ENCODE measurements at regions not wholly inside any gene's neighbourhood (a gene's known extent, or its start where the extent isn't known, plus 50 kb on each side); places are given as distances from the start of the nearest gene placed in this dataset.
"Not testable (repeated sequence)": the region's sequence is repeated elsewhere in the genome, so short reads cannot be mapped to it uniquely, and the experiment has no call there.

DNA sequence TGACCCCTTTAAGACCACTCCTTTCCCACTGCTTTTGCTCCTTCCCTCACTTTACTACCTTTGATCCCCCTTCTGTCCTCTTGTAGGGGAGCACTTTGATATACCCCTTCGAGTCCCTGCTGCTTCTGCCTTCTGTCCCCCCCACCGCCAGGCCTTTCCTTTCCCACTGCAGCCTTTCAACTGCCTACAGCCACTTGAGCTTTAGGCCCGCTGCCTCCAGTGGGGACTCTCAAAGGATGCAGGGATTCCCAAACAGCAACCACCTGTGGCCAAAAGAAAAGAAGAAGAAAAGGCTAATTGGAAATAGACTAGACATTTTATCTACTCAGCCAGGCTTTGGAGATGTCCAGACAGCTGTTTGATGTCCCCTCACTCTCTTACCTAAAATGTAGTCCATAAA, 77.0 kb upstream of the DTNBP1 start:
- no peak overlapping the region for H3K27ac Mint-ChIP-seq
- ATAC-seq (no peak), DNase-seq (no peak)
- no peaks in the 10 kb centered on the region for H3K36me3 ChIP-seq (ENCODE audit: control insufficient read depth, insufficient read depth, low read length)
- TF ChIP-seq, protein P1, sequence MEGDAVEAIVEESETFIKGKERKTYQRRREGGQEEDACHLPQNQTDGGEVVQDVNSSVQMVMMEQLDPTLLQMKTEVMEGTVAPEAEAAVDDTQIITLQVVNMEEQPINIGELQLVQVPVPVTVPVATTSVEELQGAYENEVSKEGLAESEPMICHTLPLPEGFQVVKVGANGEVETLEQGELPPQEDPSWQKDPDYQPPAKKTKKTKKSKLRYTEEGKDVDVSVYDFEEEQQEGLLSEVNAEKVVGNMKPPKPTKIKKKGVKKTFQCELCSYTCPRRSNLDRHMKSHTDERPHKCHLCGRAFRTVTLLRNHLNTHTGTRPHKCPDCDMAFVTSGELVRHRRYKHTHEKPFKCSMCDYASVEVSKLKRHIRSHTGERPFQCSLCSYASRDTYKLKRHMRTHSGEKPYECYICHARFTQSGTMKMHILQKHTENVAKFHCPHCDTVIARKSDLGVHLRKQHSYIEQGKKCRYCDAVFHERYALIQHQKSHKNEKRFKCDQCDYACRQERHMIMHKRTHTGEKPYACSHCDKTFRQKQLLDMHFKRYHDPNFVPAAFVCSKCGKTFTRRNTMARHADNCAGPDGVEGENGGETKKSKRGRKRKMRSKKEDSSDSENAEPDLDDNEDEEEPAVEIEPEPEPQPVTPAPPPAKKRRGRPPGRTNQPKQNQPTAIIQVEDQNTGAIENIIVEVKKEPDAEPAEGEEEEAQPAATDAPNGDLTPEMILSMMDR (IDR thresholded peaks at IDR 0.05): no peak
- H3K27me3 ChIP-seq (ENCODE audit: control insufficient read depth, insufficient read depth, low read length): no peaks in the 10 kb centered on the region
- no peaks in the 10 kb centered on the region for H3K9me3 Mint-ChIP-seq
- no peaks in the 10 kb centered on the region for H3K36me3 Mint-ChIP-seq
- H3K9me3 ChIP-seq (ENCODE audit: control insufficient read depth, insufficient read depth, low read length): no peaks in the 10 kb centered on the region
- 84% methylated on average over 3 of the region's 3 CpGs for WGBS (ENCODE audit: insufficient coverage)
- H3K27me3 Mint-ChIP-seq (ENCODE audit: low read depth in 2 of 2): peaks cover 5 to 15% of the 10 kb centered on the region in 2 donors
- no peak overlapping the region for H3K4me3 ChIP-seq (ENCODE audit: low read length)
- H3K4me1 Mint-ChIP-seq: no peaks in the 10 kb centered on the region
- intact Hi-C loops (cut with micrococcal nuclease): no loop called here
- H3K4me3 Mint-ChIP-seq: no peak overlapping the region
- H3K27ac ChIP-seq (ENCODE audit: low read length): no peak overlapping the region
- H3K4me1 ChIP-seq (ENCODE audit: control insufficient read depth, insufficient read depth, low read length): no peaks in the 10 kb centered on the region

DNA sequence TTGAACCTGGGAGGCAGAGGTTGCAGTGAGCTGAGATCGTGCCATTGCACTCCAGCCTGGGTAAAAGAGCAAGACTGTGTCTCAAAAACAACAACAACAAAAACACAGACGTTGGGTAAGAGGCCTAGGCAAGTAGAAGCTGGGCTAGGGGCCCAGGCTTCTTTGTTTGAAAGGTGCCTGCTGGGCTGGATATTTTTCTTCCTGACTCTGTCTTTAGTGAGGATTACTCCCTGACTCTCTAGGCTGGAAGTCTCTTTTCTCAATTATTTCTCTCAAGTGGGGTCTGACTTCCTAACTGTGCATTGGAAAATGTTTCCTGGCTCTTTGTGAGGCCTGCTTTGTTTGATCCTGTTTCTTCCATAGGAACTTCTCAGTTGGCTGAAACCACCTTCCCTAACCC, 76.5 kb upstream of the DTNBP1 start:
- intact Hi-C loops (cut with micrococcal nuclease): no loop called here
- peaks cover 9 to 17% of the 10 kb centered on the region in 2 donors for H3K27me3 Mint-ChIP-seq (ENCODE audit: low read depth in 2 of 2)

DNA sequence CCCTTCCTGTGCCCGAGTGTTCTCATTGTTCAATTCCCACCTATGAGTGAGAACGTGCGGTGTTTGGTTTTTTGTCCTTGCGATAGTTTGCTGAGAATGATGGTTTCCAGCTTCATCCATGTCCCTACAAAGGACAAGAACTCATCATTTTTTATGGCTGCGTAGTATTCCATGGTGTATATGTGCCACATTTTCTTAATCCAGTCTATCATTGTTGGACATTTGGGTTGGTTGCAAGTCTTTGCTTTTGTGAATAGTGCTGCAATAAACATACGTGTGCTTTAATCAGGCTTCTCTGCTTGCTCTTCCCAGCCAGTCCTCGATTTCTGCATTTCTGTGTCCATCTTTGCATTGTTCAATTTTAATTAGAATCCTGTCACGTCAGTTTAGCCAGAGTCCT, 75.4 kb upstream of the DTNBP1 start:
- H3K4me3 Mint-ChIP-seq; H3K27me3 ChIP-seq (ENCODE audit: control insufficient read depth, insufficient read depth, low read length); H3K4me1 ChIP-seq (ENCODE audit: control insufficient read depth, insufficient read depth, low read length); H3K4me1 Mint-ChIP-seq; H3K9me3 Mint-ChIP-seq; H3K4me3 ChIP-seq (ENCODE audit: low read length); H3K9me3 ChIP-seq (ENCODE audit: control insufficient read depth, insufficient read depth, low read length); DNase-seq; intact Hi-C loops (cut with micrococcal nuclease); H3K36me3 Mint-ChIP-seq; H3K27ac Mint-ChIP-seq; ATAC-seq; H3K27ac ChIP-seq (ENCODE audit: low read length); H3K36me3 ChIP-seq (ENCODE audit: control insufficient read depth, insufficient read depth, low read length): not testable (repeated sequence)
- H3K27me3 Mint-ChIP-seq (ENCODE audit: low read depth in 2 of 2): peaks cover 5 to 20% of the 10 kb centered on the region in 2 donors
- WGBS (ENCODE audit: insufficient coverage): 58% methylated on average over 3 of the region's 8 CpGs

More for the DNA sequence above, 76.5 kb upstream of the DTNBP1 start:
- H3K4me3 Mint-ChIP-seq: no peak overlapping the region
- H3K9me3 Mint-ChIP-seq: no peaks in the 10 kb centered on the region
- ATAC-seq: no peak
- H3K27me3 ChIP-seq (ENCODE audit: control insufficient read depth, insufficient read depth, low read length): no peaks in the 10 kb centered on the region
- WGBS (ENCODE audit: insufficient coverage): 100% methylated on average over 2 of the region's 2 CpGs
- H3K27ac Mint-ChIP-seq: no peak overlapping the region
- no peaks in the 10 kb centered on the region for H3K36me3 Mint-ChIP-seq
- peaks cover under 1 to 1% of the 10 kb centered on the region in 2 donors for H3K4me1 Mint-ChIP-seq
- H3K4me3 ChIP-seq (ENCODE audit: low read length): no peak overlapping the region
- no peak overlapping the region for H3K27ac ChIP-seq (ENCODE audit: low read length)
- DNase-seq: no peak
- no peaks in the 10 kb centered on the region for H3K36me3 ChIP-seq (ENCODE audit: control insufficient read depth, insufficient read depth, low read length)
- no peaks in the 10 kb centered on the region for H3K9me3 ChIP-seq (ENCODE audit: control insufficient read depth, insufficient read depth, low read length)
- TF ChIP-seq, protein P1 (IDR thresholded peaks at IDR 0.05): no peak
- no peaks in the 10 kb centered on the region for H3K4me1 ChIP-seq (ENCODE audit: control insufficient read depth, insufficient read depth, low read length)

DNA sequence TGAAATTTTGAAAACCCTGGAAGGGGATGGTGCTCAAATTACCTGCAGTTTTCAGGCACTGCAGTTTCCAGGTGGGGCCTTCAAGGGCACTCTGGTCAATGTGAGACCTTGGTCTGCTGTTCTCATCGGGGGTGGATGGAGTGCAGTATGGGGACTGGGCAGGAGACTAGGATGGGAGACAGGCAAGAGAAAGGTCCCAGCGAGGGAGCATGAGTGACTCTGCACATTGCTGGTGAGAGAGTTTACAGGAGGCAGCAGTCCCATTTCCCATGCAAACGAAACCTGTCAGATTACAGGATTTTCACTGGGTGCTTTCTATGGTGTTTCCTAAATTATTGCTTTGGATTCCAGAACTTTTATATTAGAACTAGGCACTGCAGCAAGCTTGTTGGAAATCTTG, 73.5 kb upstream of the DTNBP1 start:
- peaks cover 13 to 27% of the 10 kb centered on the region in 2 donors for H3K27me3 Mint-ChIP-seq (ENCODE audit: low read depth in 2 of 2)
- Histone ChIP-seq H3K27me3 (ENCODE audit: control insufficient read depth, insufficient read depth, low read length) (no peaks in the 10 kb centered on the region), H3K36me3 (ENCODE audit: control insufficient read depth, insufficient read depth, low read length) (no peaks in the 10 kb centered on the region), H3K4me1 (ENCODE audit: control insufficient read depth, insufficient read depth, low read length) (no peaks in the 10 kb centered on the region), H3K27ac (ENCODE audit: low read length) (no peak overlapping the region), H3K9me3 (ENCODE audit: control insufficient read depth, insufficient read depth, low read length) (no peaks in the 10 kb centered on the region), H3K4me3 (ENCODE audit: low read length) (no peak overlapping the region)
- 93% methylated on average over 3 of the region's 3 CpGs for WGBS (ENCODE audit: insufficient coverage)
- DNase-seq (no peak), ATAC-seq (no peak)
- H3K4me3 Mint-ChIP-seq: no peak overlapping the region
- no peak overlapping the region for H3K27ac Mint-ChIP-seq
- no peaks in the 10 kb centered on the region for H3K9me3 Mint-ChIP-seq
- peaks cover 4 to 7% of the 10 kb centered on the region in 2 donors for H3K4me1 Mint-ChIP-seq
- TF ChIP-seq, protein P1 (IDR thresholded peaks at IDR 0.05): no peak
- no peaks in the 10 kb centered on the region for H3K36me3 Mint-ChIP-seq
- intact Hi-C loops (cut with micrococcal nuclease): no loop called here
